Right kidney (tissue), 1 donor: ENCODE measurements at regions not wholly inside any gene's neighbourhood (a gene's known extent, or its start where the extent isn't known, plus 50 kb on each side); places are given as distances from the start of the nearest gene placed in this dataset.

ENCODE experiments used
- DNase-seq: peaks from one replicate; pipeline ENCODE4 v3.0.0-alpha.2; 2016

- DNase-seq: no peak
These were observed 50.2 kb upstream of the SDK2 start for GRCh38 chr17:73694491-73694890.

GRCh38 chr17:73695035-73695738 is 50.9 kb upstream of the SDK2 start:
- DNase-seq: no peak

- no peak for DNase-seq
These were observed 52.0 kb upstream of the SDK2 start for GRCh38 chr17:73696251-73696650.

- DNase-seq: no peak
These were observed 53.6 kb upstream of the SDK2 start for GRCh38 chr17:73697872-73698271.

GRCh38 chr17:73698966-73699365 is 54.7 kb upstream of the SDK2 start:
- DNase-seq: no peak

GRCh38 chr17:73701701-73702100 is 57.5 kb upstream of the SDK2 start:
- no peak for DNase-seq

- peak; percentile 29 for DNase-seq
These were observed 58.9 kb upstream of the SDK2 start for GRCh38 chr17:73703192-73703591.

- DNase-seq: no peak
These were observed 59.7 kb upstream of the SDK2 start for GRCh38 chr17:73703917-73704316.

- no peak for DNase-seq
These were observed 61.3 kb upstream of the SDK2 start for GRCh38 chr17:73705594-73705993.

- DNase-seq: no peak
These were observed 62.2 kb upstream of the SDK2 start for GRCh38 chr17:73706428-73706827.

GRCh38 chr17:73706858-73707257 is 62.6 kb upstream of the SDK2 start:
- no peak for DNase-seq

GRCh38 chr17:73707358-73707757 is 63.1 kb upstream of the SDK2 start:
- DNase-seq: no peak

GRCh38 chr17:73710095-73710592 is 65.9 kb upstream of the SDK2 start:
- peak; percentile 68 for DNase-seq

- DNase-seq: no peak
These were observed 66.9 kb upstream of the SDK2 start for GRCh38 chr17:73711184-73711583.

GRCh38 chr17:73711916-73712315 is 67.7 kb upstream of the SDK2 start:
- no peak for DNase-seq

GRCh38 chr17:73713136-73713535 is 68.9 kb upstream of the SDK2 start:
- DNase-seq: no peak

- DNase-seq: no peak
These were observed 71.5 kb upstream of the SDK2 start for GRCh38 chr17:73715769-73716168.

GRCh38 chr17:73717690-73718089 is 73.4 kb upstream of the SDK2 start:
- no peak for DNase-seq

- DNase-seq: no peak
These were observed 74.1 kb upstream of the SDK2 start for GRCh38 chr17:73718362-73718761.

- peak; percentile 21 for DNase-seq
These were observed 74.7 kb upstream of the SDK2 start for GRCh38 chr17:73718912-73719311.

GRCh38 chr17:73719588-73720071 is 75.4 kb upstream of the SDK2 start:
- DNase-seq: peak; percentile 61

- DNase-seq: no peak
These were observed 76.1 kb upstream of the SDK2 start for GRCh38 chr17:73720187-73720834.

GRCh38 chr17:73722165-73722564 is 77.9 kb upstream of the SDK2 start:
- DNase-seq: no peak

- no peak for DNase-seq
These were observed 79.1 kb upstream of the SDK2 start for GRCh38 chr17:73723317-73723716.
